ENCODE measurements at regions not wholly inside any gene's neighbourhood (a gene's known extent, or its start where the extent isn't known, plus 50 kb on each side); places are given as distances from the start of the nearest gene placed in this dataset.

GRCh38 chr2:195482010-195482409 is 175.0 kb upstream of the SLC39A10 start:
- H3K36me3 ChIP-seq (ENCODE audit: control insufficient read depth in 2 of 4, insufficient read depth in 4 of 4, low read length in 3 of 4) = no peaks in the 10 kb centered on the region
- H3K14ac ChIP-seq (ENCODE audit: insufficient read length) = no peak overlapping the region
- no peak for FAIRE-seq
- no peak overlapping the region for H2BK12ac ChIP-seq (ENCODE audit: low read depth, low read length)
- H4K5ac ChIP-seq (ENCODE audit: insufficient read length, low read depth, low read length) = no peak overlapping the region
- no peaks in the 10 kb centered on the region for H3K9me3 ChIP-seq (ENCODE audit: insufficient read depth in 2 of 2, low read depth in 1 of 2, low read length in 1 of 2)
- H2AK5ac ChIP-seq (ENCODE audit: low read depth, low read length) = no peak overlapping the region
- no peak overlapping the region for H3K23ac ChIP-seq (ENCODE audit: insufficient read length)
- no peaks in the 10 kb centered on the region for H3K4me1 ChIP-seq (replicated peaks in 1 of 4; ENCODE audit: control insufficient read depth in 3 of 4, insufficient read depth in 4 of 4, low read length in 3 of 4)
- no peak overlapping the region for H2AFZ ChIP-seq (ENCODE audit: low read length)
- H4K20me1 ChIP-seq (replicated peaks in 1 of 2; ENCODE audit: control insufficient read depth in 1 of 2, insufficient read depth in 2 of 2, low read length in 2 of 2) = no peaks in the 10 kb centered on the region
- H3K18ac ChIP-seq (ENCODE audit: extremely low read depth, low read length) = no peak overlapping the region
- POLR2A ChIA-PET (ENCODE audit: partially characterized antibody) = interaction anchor here (1.0 kb wide), 1 partner anchor 23 kb away, joined by 3 read pairs; no protein-coding TSS in a partner anchor
- no peak overlapping the region for H4K91ac ChIP-seq (replicated peaks; ENCODE audit: insufficient read length, low read length)
- no peak overlapping the region for H2BK5ac ChIP-seq (ENCODE audit: low read depth, low read length)
- no peaks in the 10 kb centered on the region for H3K79me2 ChIP-seq (ENCODE audit: control insufficient read depth in 1 of 2, insufficient read depth in 2 of 2, low read length in 2 of 2)
- H3K4ac ChIP-seq (replicated peaks; ENCODE audit: insufficient read length, low read depth, low read length) = no peak overlapping the region
- H4K8ac ChIP-seq (ENCODE audit: extremely low read depth, insufficient read depth, low read length) = no peak overlapping the region
- H2BK120ac ChIP-seq (replicated peaks; ENCODE audit: low read depth, low read length) = no peak overlapping the region
- no peaks in the 10 kb centered on the region for H3K79me1 ChIP-seq (ENCODE audit: low read depth, low read length)
- H3K27me3 ChIP-seq (replicated peaks in 1 of 4; ENCODE audit: control insufficient read depth in 3 of 4, extremely low read depth in 1 of 4, insufficient read depth in 3 of 4, low read length in 3 of 4) = peaks cover 0 to 2% (median 0%) of the 10 kb centered on the region in 4 experiments; a peak in 1 of 7 replicates
- no peak overlapping the region for H3K56ac ChIP-seq (replicated peaks; ENCODE audit: insufficient read length, low read depth, low read length)
- H3K23me2 ChIP-seq (ENCODE audit: low read depth, low read length) = no peaks in the 10 kb centered on the region
- CTCF ChIA-PET (ENCODE audit: partially characterized antibody) = interaction anchor here (1.1 to 3.6 kb wide), 5 partner anchors 9 to 178 kb away, joined by 3 to 15 read pairs (median 6); no protein-coding TSS in a partner anchor
- no peak overlapping the region for H3K4me3 ChIP-seq (ENCODE audit: extremely low read depth in 1 of 4, insufficient read depth in 2 of 4, low read depth in 3 of 4, low read length in 4 of 4)
- WGBS, 2 experiments (ENCODE audit: extremely low coverage in 1 of 2, insufficient coverage in 1 of 2, insufficient read length in 1 of 2, insufficient replicate concordance in 2 of 2, low coverage in 1 of 2, low lambda C conversion rate in 2 of 2, missing lambda C conversion rate in 1 of 2) = 90% methylated on average over 1 of the region's 1 CpG; no CpG with 5 or more reads in 1 of the 2 experiments
- H3K27ac ChIP-seq (ENCODE audit: low read depth, low read length) = no peak overlapping the region
- no peak overlapping the region for H2BK20ac ChIP-seq (ENCODE audit: low read length)
- no peak for DNase-seq (ENCODE audit: low read depth in 1 of 2, low spot score in 2 of 2)
- H3K4me2 ChIP-seq (ENCODE audit: insufficient read depth in 1 of 2, low read depth in 2 of 2, low read length in 2 of 2) = no peak overlapping the region
- H2BK15ac ChIP-seq (ENCODE audit: low read length) = no peak overlapping the region
- H3K9ac ChIP-seq (replicated peaks in 1 of 4; ENCODE audit: extremely low read depth in 1 of 4, low read depth in 3 of 4, low read length in 3 of 4) = no peak overlapping the region
- TF ChIP-seq JUN (IDR thresholded peaks at IDR 0.05; ENCODE audit: low read depth, low read length) (no peak), YY1 (IDR thresholded peaks at IDR 0.05; ENCODE audit: low read depth, low read length) (no peak), EP300 (IDR thresholded peaks at IDR 0.05; ENCODE audit: borderline replicate concordance in 1 of 2, low read depth in 2 of 2, low read length in 2 of 2) (no peak), SRF (IDR thresholded peaks at IDR 0.05; ENCODE audit: low read depth, low read length) (no peak), ATF2 (IDR thresholded peaks at IDR 0.05; ENCODE audit: low read length) (no peak), JUND (IDR thresholded peaks at IDR 0.05; ENCODE audit: low read length) (no peak), EGR1 (IDR thresholded peaks at IDR 0.05; ENCODE audit: borderline replicate concordance, low read depth, low read length) (no peak), RXRA (IDR thresholded peaks at IDR 0.05; ENCODE audit: insufficient read depth, low read depth, low read length) (no peak), POU5F1 (IDR thresholded peaks at IDR 0.05; ENCODE audit: low read depth, low read length) (no peak), SIX5 (IDR thresholded peaks at IDR 0.05; ENCODE audit: low read depth, low read length) (no peak), RFX5 (IDR thresholded peaks at IDR 0.05; ENCODE audit: borderline replicate concordance, low read depth, low read length) (no peak), TAF1 (IDR thresholded peaks at IDR 0.05; ENCODE audit: low read depth, low read length) (no peak), TCF12 (IDR thresholded peaks at IDR 0.05; ENCODE audit: low read depth, low read length) (no peak), HDAC2 (IDR thresholded peaks at IDR 0.05; ENCODE audit: borderline replicate concordance in 1 of 2, low read depth in 2 of 2, low read length in 2 of 2) (no peak)
